Stimulated activated CD8-positive, alpha-beta memory T cell treated with anti-CD3 and anti-CD28 coated beads, Interleukin-4, amount 100 ng/mL, for 24 hours (primary cell): ENCODE measurements at regions not wholly inside any gene's neighbourhood (a gene's known extent, or its start where the extent isn't known, plus 50 kb on each side); places are given as distances from the start of the nearest gene placed in this dataset.

Experiments
- DNase-seq: peaks from one replicate; pipeline ENCODE4 v3.0.0-alpha.2; 2020; ENCODE audit warnings: low read depth

DNA sequence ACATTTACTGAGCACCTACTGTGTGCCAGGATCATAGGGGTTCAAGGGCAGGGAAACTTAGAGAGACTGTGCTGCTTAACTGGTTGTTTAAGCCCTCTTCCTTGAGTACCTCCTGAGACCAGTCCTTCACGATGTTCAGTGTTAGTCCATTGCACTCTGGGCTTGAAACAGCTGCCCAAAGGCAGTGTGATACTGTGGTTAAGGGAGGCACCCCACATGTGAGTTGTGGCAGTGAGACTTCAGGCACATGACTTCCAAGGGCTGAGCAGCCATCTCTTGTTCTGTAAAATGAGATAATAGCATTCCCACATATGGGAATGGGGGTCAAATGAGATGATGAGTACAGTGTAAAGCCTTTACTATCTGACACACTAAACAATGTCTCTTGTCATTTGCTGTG is 75.1 kb downstream of the LINGO1 start:
- DNase-seq = no peak

DNA sequence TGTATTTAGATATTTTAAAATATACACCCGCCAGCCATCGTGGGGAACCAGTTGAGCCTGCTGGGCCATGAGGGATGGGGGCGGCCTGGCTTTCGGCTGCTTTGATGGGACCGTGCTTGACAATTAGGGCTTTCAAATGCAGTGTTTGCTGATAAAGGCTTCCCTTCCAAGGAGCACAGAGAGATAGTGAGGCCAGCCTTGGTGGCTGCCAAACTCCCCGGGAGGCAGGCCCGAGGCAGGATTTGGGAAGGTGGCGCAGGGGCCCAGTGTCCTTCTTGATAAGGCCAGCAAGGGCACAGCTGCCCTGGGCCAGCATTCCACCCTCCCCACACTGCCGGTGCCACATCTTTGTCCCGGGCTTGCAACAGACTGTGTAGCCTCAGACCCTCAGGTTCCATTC is 75.6 kb downstream of the LINGO1 start:
- DNase-seq = no peak

DNA sequence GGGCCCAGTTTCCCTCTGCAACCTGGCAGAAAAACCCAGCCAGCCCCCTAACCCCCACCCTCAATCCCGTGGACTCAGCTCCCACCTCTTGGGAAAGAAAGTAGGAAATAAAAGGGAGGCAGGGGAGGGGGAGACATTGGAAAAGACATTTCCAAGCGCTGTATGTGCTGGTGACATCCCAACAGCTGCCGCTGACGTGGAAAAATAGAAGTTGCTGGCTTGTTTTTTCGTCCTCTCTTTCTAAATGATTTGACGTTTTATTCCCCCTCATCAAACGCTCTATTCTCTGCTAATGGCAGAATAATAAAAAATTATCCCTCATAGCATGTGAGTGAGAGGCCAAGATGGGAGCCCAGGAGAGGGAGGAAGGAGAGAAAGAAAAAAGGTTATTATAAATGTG is 76.1 kb downstream of the LINGO1 start:
- DNase-seq = no peak

DNA sequence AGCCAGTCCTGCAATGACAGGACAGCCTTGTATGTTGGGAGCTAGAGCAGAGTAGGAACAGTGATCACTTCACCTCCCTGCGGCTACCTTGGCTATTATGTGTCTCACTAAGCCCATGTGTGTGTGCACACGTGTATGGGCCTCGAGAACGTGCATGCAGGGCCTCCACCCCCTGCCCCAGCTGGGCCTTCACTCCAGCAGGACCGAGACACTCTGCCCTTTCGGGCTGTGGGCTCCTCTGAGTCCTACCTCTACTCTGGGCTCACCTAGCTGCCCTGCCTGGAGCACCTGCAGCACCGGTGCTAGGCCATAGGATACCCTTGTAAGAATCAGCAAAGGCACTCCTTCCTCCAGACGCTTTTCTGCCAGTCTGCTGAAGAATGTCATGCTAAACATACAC is 77.5 kb downstream of the LINGO1 start:
- no peak for DNase-seq

DNA sequence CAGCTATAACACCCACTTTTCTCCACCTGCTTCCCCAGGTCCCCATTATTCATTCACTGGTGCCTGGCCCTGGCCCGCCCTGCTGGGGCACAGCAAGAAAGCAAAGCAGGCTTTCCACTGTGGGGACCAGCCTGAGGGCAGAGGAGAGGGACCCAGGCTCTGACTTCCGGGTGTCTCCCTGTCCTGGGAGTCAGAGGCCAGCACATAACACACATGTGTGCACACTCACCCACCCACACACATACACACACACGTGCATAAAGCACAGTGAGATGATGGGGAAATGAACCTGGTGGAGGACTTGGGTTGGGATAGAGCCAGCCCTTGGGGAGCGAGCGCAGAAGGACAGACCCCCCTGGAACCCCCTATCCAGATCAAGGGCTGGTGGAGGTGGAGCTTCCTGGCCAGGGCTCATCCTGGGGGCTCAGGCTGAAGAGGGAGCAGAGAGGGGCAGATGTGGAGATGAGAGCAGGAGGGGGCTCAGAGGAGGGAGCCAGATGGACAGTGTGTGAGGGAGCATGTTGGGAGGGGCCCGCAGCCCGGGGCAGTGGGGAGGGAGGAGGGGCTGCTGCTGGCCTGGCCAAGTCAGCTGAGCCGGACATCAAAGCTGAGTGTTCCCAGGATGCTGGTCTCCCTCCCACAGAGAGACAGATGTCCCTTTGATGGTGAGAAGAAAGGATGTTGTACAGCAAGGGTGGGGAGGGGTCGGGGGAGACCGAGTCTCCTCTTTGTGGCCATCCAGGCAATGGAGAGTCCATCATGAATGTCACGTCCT is 78.2 kb downstream of the LINGO1 start:
- DNase-seq = no peak

DNA sequence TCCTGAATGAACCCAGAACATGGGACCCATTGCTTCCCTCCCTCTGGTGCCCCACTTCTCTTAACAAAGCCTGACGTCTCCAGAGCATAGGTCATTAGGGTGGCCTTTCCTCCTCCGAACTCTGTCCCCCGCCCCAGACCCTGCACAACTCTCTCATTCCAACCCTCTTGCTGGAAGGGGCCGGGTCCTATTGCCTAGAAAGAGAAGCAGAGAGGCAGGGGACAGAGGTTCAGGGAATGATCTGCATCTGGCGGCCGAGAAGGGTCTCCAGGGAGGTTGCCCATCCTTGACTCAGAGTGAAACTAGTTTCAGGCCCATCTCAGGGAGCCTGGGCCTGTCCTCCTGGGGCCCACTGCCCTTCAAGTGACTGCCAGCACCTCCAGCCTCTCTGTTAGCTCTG is 79.0 kb downstream of the LINGO1 start:
- DNase-seq = no peak

DNA sequence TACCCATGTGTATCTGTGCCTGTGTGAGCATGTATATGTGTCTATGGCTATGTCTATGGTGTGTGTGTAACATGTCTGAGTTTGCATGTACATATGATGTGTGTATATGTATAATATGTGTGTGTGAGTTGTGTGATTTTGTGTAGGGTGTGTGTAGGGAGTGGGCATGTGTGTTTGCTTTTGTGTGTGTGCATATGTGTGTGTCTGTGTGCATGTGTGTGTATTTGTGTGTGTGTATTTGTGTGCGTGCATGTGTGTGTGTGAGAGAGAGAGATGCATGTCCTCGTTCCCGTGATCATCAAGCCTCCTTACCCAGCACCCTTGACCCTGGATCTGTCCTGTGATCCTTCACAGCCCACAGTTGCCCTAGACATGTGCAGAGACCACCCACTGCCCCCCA is 79.5 kb downstream of the LINGO1 start:
- DNase-seq = no peak

DNA sequence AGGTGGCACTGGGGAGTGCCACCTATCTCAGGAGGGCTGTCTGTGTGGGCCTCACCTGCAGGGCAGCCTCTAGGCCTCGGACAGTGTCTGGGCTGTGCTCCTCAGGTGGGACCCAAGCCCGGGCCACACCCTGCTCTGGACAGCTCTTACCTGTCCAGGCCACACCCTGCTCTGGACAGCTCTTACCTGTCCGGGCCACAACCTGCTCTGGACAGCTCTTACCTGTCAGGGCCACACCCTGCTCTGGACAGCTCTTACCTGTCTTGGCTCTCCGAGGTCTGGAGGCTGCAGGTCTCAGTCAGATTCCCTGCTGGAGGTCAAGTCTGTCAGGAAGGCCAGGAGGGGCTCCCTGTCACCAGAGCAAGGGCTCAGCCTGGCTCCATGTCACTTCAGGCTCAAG is 80.6 kb downstream of the LINGO1 start:
- no peak for DNase-seq

DNA sequence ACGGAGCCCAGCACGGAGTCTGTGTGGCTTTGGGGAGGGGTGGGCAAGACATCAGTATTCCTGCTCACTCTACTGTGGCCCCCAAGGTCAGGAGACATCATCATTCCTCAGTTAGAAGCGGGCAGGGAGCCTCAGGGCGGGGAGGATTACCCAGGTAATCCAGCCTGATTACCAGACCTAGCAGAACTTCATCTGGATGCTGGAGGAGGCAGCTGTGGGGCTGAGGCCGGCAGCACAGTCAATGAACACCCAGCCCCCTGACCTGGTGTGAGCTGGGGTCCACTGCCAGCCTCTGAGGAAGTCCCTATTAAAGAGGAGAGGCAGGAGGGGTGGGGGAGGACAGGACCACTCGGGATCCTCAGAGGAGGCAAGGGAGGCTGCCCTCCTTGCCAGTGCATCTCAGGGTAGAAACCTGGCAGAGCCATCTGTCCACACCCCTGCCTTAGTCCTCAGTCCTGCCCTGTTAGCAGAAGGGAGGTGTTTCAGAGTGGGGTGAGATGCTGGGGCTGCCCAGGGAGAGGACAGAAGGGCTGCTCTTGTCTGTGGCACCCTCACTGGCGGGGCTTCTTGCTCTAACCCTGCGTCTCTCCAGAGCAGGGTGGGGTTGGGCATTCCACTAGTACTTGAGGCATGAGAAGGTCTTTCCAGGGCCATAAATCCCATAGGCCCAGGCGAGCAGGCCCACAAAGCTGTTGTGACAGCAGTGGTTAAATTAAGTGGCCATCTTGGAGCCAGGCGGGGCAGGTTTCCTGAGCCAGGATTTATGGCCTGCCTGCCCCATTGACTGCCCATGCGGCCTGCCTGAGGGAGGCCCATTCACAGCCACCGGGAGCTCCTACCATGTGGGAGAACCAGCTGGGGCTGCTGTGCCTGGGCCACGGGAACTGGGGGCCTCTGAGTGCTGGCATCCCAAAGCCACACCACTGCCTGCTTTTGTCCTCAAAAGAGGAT is 82.1 kb downstream of the LINGO1 start:
- DNase-seq = no peak

DNA sequence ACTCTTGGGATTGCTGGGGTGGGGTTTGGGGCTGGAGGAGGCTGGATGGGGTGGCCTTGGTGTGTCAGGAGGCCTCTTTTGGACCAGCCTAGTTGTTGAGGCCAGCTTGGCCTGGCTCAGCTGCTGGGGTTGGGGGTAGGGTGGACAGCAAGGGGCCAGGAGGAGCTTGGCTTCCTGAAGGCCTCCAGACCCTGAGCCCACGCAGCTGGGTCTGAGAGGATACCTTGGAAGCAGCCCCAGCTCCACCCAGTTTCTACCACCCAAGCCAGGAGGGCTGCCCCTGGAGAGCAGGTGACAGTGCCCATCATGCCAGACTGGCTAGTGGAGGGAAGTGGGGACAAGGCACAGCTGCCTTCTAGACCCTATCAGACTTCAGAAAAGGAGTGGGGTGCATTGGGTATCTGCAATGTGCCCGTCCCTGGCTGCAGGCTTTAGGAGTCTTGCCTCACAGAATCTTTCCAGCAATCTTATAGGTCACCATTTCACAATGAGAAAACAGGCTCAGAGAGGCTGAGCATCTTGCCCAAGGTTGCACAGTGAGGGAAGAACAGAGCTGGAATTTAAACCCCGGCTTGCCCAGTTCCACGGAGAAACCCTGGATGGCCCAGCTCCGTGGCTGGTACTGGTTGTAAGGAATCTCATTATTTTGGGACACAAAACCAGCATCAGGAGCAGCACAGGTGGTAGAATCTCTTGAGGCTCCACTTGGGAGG is 83.0 kb downstream of the LINGO1 start:
- no peak for DNase-seq

DNA sequence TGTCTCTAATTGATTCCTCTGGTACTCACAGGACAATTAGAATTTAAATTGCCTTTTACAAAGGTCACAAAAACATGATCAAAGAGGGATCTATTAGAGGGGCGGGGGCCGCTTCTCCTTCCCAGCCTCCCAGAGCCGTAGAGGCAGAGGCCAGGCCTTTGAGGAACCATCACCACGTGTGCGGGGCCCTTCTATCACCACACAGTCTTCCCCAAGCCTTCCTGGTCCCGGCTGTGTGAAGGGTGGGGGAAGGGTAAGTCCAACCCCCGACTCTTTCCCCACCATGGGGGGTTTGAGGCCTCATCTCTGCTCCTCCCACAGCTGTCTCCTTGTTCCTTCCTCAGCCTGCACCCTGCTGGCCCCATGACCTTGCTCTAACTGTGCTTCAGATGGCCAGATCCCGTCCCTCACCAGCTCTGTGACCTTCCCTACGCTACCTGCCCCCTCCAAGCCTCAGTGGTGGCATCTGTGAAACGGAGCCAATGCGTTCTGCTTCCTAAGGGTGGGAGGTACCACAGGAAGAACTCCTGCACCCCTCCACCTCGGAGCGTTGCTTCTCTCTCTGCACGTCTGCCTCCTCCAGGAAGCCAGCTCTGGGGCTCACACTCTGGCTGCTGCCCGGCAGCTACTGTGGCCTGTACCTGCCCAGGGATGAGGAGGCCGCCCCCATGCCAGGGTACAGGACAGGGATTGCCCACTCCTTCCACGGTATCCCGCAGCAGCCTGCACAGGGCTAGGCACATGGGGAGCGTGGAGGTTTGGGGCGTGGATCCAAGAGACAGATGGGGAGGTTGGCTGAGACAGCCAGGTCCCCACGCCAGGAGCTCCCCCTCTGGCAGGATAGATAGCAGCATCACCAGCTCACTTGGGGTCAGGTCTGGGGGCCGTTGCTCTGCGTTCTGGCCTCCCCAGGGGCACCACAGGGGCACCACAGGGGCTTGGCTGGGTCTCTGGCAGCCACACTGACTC is 83.8 kb downstream of the LINGO1 start:
- no peak for DNase-seq

DNA sequence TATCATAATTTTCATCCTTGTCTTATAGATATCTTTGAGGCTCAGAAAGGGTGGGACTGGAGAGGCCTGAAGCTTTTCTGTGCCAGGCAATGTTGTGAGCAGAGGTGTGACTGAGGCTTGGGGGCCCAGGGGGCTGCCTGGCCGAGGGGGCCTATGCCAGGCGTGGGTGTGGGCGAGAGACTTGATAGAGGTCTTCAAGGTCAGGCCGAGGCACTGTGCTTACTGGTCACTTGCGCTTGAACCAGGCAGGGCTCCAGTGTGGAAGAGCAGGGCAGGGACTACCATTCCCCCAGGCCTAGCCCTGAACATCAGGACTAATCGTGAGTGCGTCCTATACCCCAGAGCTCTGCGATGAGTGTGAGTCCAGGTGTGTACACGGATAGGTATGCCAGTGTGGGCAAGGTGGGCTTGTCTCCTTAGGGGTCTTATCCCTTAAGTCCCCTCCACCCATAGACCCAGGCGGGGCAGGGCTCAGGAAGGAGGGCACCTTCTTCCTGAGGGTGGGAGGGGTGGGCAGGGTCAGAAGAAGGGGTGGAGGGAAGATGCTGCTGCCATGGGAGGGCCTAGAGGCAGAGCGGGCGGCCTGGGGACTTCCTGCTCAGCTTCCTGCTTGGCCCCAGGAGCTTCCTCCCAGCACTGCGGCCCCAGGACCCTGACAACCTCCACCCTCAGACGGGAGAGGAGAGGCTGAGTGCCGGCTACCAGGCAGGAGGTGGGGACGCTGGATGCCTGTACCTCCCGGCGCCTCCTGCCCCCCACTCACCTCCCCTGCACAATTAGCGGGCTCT is 84.7 kb downstream of the LINGO1 start:
- DNase-seq = no peak

DNA sequence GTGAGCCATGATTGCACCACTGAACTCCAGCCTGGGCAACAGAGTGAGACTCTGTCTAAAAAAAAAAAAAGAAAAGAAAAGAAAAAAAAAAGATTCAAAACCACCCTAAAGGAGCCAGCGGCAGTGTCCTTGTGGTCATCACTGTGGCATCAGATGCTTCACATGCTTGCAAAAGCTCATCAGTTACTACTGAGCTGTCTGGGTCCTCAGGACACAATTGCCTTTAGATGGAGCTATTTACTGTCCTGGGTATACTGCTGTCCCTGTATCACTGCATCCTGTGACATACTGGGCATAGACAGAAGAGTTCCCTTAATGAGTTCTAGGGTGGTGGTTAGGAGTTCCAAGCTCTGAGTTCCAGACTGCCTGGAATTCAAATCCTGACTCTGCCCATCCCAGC is 85.8 kb downstream of the LINGO1 start:
- DNase-seq = no peak

DNA sequence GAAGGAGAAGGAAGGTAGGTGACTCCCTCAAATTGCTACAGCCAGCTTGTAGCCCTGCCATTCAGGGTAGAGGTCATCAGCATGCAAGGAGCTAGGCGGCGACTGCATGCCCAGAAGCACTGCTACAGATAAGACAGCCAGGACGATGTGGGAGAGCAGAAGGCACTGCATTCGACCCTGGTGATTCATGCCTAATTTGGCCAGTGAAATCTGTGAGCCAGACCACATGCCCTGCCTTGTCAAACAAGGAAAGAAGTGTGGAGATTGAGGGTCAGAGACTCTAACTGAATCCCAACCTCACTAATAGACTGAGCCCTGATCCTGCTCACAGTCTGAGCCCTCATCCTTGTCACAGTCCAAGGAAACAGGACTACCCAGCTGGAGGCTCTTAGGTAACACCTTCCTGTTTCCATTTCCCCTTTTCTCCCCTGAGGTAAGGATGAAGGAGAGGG is 86.6 kb downstream of the LINGO1 start:
- DNase-seq = no peak

DNA sequence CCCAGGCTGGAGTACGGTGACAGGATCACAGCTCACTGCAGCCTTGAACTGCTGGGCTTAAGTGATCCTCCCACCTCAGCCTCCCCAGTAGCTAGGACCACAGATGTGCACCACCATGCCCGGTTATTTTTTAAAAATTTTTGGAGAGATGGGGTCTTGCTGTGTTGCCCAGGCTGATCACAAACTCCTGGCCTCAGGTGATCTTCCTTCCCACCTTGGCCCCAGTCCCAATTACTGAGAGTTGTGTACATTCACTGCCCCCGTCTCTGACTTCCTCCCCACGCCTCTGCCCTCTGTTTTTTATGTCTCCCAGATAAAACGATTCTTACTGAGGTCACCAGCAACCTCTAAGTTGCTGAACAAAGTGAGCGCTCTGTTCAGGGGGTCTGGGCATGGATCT is 87.7 kb downstream of the LINGO1 start:
- no peak for DNase-seq

DNA sequence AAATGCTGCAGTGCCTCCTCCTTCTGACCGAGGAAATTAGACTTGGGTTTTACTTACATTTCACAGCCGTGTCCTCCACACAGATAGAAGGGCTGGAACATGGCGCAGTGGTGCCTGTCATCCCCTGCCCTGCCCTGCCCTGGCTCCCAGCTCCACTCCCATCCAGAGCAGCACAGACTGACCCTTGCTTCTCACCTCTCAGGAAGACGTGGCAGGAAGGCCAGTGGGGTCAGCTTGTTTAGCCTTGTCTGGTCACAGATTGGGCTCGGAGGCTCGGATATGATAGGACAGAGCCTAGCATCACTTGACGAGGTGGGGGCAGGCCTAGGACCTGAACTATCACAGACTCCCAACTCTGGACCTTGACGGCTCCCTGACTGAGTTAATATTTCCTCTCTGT is 88.5 kb downstream of the LINGO1 start:
- no peak for DNase-seq

DNA sequence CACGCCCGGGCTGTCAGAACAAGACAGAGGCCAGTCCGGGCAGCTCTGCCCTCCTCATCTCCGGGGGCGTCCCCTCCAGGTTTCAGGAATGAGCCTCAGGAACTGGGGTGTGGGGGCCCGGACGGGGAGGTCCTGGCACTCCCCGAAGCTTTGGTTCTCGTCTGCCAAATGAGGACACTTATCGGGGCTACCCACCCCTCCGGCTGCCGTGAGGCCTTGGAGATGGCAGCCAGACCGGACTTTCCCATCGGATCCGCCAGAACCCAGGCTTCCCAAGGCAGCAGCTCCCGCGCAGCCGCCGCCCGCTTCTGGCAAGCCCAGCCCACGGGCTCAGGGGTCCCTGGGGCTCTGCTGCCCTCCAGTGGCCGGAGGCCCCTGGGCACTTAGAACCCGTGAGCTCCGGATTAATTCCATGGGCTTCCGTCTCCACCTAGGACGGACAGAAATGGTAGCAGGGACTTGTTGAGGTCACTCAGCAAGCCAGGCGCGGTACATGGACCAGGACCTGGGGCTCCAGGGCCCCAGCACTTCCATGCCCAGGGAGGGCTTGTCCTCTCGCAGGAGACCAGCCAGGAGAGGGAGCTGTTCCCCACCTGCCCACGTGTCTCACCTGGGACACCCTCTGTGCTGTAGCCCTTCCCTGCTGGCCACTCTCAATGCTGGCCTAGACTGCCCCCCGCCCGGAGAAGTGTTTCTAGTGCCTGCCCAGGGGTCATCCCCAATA is 89.4 kb downstream of the LINGO1 start:
- peak; percentile 66 for DNase-seq

DNA sequence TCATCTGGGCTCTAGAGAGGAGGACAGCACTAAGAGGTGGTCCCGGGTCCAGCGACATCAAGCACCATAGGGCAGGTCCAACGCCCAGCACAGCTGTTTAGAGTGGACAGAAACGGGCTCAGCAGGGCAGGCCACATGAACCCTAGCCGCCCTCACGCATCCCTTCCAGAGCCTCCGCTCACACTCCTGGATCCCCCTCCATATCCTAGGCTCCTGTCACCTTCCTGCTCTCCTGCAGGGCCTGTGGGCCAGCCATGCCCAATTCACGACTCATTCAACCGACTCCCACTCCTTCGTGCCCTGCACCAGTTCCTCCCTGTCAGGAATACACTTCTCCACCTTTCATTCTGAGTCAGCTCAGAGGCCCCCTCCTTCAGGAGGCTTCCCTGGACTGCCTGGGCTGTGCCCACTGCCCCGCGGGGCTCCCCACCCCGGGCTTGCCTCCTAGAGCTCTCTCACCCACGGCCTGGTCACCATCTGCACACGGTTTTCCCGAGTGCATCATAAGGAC is 90.2 kb downstream of the LINGO1 start:
- DNase-seq = no peak

DNA sequence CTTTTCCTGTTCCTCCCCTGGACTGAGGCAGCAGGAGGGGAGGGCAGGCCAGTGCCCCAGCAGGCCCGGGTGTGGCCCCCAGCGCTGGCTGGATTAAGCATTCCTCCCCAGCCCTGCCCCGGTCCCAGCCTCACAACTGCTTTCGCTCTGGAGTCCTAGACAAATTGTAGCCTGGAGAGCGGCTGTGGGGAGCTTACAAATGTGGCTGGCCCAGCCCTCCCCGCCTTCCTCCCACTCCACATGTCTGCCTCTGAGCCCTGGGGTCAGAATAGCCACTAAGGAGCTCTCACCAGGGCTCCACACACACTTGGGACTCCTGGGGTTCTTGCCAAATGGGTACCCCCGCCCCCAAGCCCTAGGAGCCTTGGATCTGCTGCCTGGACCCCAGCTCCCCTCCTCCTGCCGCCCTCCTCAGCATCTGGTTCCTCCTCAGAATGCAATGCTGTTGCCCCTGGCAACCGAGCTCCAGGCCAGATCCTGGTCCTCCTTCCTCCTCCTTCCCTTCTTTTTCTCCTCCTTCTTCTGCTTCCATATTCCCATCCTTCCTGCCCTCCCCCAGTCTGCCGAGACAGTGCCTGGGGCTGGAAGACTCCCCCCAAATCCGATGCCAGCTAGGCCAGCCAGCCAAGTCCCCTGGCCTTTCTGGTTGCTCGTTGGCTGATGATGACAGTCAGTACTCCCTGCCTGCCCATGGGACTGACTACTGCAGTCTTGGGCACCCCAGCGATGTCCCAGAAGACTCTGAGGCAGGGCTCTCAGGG is 91.1 kb downstream of the LINGO1 start:
- DNase-seq = no peak
